EL (cell line): ENCODE measurements at regions not wholly inside any gene's neighbourhood (a gene's known extent, or its start where the extent isn't known, plus 50 kb on each side); places are given as distances from the start of the nearest gene placed in this dataset.

Experiments used
- DNase-seq: peaks from one replicate; pipeline ENCODE4 v3.0.0-alpha.2; 2016

DNA sequence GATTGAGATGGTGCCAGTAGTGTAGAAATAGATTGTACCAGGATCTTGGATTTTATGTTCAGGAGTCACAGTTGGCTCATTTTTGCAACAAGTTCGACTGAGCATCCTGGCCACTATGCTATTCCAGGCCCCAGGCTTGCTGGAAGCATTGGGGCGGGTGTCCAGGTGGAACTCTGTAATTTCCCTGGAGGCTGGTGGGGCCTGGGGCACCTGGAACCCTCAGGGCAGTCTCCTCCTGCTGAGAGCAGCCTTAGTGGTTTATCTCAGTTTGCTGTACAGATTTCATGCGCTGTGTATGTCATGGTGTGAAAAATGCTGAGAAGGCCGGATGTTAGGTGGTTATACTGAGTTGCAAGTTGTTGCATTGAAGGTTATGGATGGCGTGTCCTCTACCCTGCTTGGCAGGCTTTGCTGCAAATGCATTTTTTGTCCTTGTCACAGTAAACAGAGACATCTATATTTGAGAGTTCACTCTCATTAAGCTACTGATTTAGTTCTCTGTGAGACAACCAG lies 135.1 kb upstream of the MYLIP start:
- DNase-seq, result no peak

DNA sequence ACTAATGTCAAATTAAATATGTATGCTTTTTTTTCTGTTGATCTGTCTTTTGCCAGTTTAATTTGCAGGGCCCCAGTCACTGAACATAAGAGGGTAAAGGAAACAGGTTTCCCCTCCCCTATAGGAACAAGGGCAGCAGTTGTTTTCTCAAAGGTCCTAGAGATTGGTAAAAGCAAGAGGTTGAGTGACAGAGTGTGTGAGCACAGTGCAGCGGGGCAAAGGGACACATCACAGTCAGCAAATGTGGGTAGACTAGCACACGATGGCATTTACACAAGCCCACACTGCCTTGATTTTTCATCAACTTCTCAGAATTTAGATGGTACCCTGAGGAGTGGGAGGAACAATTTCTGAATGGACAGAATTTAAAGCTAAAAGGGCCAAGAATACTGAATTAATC lies 138.7 kb upstream of the MYLIP start:
- no peak for DNase-seq

DNA sequence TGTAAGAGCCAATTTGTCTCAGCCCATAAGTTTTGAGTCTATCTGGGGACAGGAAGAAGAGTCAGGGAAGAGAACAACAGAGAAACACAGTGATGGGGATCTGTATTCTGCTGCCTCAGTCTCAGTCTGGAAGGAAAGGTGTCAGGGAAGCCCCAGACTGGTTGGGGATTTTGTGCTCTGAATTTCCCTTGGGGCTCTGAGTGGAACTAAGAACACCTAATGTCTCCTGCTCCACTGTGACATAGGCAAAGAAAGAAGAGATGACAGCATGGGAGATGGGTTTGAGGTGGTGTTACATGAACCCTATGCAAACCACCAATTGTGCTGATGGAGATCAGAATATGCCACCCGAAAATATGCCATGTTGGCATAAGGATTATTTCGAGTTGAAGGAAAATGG lies 139.5 kb upstream of the MYLIP start:
- no peak for DNase-seq

DNA sequence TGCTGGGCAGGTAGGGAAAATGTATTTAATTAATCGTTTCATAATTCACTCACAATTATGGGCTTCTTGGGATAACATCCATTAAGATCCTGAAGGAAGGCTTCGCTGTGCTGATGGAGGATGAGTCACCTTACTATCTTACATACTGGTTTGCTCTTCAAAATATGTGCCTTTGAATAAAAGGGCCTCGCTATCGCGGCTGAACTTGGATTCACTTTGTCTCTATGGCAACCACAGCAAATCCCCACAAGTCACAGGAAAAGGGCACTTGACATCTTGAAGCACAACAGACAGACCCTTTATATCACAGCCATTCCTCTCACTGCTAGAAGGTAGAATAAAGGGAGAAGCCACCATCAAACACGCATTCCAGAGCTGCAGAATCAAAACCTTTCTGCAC lies 141.3 kb upstream of the MYLIP start:
- peak; percentile 16 for DNase-seq

DNA sequence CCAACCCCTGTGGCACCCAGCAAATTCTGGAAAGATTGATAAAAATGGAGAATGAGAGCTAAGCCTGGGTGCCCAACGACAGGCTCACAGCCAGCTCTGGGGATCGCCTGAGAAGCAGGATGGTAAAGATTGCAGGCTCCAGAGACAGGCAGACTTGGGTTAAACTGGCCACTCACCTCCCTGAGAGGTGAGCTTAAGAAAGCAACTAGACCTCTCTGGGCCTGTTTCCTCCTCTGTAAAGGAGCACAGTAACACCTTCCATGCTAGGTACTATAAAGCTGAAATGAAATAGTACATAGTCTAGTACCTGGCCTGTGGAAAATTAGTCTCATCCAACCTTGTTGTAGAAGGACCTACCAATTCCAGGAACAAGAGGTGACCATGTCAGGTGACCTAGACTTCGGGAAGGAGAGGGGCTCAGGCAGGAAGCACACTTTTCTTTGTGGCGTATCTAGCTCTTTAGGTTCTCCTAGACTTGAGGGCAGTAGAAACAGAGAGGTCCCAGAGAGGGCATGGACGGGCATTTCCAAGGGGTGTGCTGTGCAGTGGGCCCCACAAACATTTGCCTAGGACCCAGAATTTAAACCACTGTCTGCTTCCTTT lies 142.8 kb upstream of the MYLIP start:
- DNase-seq, result no peak

DNA sequence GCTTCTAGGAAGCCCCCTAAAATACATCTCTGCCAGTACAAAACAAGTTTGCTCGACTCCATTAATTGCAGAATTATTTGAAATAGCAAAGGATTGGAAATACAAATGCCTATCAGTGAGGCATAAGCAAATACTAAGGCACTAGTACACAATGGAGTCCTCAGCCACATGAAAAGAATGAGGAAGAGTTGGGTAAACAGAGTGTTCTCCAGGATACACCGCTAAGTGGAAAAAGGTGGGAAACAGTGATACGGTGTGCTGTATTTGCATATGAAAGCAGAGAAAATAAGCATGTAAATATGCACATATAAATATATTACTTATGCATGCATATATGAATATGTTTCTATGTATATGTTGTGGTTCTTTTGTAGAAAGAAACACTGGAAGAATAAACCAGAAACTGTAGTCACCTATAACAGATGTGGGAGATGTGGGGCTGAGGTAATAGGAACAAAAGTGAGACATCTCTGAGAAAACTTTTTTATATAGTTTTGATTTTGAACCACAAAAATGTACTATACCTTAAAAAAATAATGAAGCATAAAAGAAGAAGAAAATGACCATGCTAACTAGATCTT lies 143.4 kb upstream of the MYLIP start:
- DNase-seq, result no peak

DNA sequence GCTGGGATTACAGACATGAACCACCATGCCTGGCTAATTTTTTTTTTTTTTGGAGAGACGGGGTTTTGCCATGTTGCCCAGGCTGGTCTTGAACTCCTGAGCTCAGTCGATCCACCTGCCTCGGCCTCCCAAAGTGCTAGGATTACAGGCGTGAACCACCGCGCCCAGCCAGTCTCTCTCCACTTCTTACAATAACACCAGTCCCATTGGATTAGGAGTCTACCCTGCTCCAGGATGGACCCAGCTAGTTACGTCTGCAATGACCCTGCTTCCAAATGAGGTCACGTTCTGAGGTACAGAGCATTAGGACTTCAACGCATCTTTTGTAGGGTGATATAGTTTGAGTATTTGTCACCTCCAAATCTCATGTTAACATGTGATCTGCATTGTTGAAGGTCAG lies 146.9 kb upstream of the MYLIP start:
- DNase-seq, result no peak

DNA sequence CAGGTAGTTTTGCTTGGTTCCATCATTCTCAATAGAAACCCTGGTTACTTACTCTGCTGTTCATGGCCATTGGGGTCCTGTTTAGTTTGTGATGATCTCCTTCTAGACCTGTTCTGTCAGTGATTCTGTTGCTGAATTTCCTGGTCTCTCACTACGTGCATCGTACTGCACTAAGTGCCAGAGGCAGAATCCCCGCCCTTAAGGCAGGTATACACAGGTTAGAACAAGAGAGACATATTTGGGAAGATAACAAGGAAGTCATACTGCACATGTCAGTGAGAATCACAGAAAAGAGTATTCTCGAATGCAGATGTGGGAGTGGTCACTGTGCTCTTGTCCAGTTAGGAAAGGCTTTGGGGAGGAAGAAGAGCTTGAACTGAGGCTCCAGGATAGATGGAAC lies 148.1 kb upstream of the MYLIP start:
- DNase-seq, result no peak

DNA sequence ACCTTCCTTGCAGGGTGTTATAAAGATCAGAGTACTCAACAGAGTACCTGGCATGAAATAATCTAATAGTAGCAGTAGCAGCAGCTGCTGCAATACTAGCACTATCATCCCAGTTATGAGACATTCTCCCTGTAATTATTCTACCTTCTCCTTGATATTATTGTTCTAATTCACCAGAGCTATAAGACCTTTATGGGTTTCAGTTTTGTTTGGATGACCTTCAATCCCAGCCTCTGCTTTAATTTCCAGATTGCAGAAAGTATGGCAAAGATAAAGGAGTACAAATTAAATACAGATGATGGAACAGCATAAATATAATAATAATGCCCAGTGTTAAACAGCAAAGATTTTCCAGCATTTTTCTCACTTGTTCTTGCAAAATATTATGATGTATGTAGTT lies 150.5 kb upstream of the MYLIP start:
- no peak for DNase-seq

DNA sequence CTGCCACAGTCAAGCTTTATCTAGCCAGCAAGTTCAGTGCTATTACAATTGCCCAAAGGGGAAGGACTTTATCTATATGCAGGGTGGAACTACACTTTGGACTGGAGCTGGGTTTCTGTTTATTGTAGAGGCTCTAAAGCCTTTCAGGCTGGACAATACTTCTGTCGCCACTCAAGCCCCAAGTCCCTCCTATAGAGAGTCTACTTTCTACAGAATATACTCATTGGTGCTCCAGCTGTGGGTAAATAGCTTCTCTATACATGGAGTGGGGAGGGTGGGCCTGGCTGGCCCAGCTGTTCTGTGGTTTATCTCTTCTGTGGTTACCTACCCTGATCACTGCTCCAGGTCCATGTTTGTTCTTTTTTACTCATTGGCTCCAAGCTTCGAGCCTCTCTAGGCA lies 151.8 kb upstream of the MYLIP start:
- DNase-seq, result no peak

DNA sequence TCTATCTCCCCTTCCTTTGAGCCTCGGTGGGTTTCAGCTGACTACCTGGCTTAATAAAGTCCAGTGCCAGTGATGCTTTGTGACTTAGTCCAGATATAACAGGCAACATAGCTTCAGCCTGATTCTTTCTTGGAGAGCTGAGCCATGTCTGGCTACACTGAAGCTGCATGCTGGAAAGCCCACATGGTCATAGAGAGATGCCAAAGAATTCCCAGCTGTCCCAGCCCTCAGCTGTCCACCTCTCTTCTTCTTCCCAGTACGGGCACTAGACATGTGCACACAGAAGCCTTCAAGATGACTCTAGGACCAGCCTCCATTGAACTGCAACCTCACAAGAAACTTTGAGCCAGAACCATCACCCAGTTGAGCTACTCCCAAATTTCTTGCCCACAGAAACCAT lies 154.1 kb upstream of the MYLIP start:
- DNase-seq, result no peak

DNA sequence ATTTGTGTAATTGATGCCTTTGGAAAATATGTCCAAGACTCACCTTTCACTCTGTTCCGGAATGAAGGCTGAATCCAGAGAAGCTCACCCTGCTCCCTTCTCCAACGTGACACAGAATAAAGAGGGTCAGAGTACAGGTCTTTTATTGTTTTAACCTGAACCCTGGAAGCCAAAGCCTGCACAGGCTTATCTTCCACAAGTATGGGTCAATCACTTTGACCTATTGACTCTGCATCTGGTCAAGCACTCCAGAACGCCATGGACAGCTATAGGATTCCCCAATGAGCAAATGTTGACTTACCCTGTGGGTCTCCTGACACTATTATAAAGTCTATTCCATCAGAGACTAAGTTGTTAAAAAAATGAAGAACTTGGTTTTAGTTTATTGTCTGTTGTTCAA lies 158.4 kb upstream of the MYLIP start:
- DNase-seq, result no peak

DNA sequence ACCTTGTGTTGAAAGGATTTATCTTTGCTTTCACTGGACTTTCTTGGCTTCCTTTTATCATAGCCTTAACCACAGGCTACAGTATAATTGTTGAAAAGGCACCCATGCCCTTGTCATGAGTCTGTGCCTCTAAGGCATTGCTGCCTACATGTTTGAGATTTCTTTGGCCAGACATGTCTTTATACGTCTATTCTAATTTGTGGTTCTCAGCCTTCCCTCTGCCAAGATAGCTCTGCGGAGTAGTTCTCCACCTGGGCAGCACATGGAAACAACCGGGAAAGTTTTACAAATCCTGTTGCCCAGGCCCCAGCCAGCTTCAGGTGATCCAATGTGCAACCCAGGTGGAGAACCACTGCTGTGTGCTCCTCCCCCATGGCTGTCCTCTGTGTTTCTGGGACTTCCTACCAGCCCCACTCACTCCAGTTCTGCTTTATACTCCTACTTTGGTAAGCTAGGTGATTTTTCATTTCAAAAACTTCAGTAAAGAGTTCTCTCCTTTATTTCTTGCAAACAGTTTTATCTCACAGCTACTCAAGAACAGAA lies 159.6 kb upstream of the MYLIP start:
- peak; percentile 70 for DNase-seq

DNA sequence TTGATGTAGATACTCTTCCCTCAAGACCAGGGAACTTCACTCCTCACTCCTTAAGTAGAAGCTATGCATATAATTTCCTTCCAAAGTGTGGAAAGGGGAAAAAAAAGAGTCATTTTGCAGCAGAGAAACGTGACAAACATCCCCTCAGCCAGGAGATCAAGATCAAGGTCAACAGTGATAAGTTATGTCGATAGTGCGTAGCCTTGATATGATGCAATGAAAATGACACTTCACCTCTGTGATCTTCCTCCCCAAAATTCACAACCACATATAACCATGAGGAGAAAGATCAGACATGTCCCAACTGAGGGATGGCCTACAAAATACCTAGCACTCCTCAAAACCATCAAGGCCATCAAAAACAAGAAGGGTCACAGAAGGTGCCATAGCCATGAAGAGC lies 160.4 kb upstream of the MYLIP start:
- DNase-seq, result no peak

DNA sequence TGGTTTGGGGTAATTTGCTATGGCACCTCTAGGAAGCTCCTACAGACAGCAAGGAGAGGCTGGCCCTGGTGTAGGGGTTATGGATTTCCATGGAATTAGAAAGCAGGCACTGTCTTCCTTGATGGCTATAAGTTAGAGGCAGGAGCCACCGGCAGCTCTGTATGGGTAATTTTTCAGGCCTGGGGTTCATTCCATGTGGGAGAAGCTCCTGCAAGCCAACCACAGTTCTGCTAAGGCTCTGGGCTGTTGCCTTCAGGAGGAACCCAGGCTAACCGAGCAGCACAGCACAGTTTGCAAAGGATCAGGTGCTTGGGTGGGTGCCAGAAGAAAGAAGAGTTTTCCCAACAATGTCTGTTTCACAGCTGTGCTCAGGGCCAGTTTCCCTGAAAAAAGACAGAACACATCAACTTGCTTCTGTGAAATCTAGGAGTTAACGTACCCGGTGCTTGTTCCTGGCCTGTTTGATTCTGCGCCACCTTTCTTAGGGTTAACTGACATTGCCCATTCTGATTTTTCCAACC lies 162.8 kb upstream of the MYLIP start:
- no peak for DNase-seq

DNA sequence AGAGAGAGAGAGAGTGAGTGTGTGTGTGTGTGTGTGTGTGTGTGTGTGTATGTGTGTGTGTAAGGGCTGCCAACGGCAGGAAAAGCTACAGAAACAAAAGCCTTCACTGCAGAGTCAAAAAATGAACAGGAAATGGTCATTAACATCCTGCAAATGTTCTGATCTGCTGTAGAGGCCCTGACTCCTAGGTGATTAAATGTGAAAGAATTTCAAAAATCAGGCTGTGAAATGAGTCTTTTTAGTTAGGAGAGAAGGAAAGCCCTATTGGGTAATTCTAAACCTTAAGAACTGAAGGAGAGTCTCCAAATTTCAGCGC lies 166.5 kb upstream of the MYLIP start:
- peak; percentile 91 for DNase-seq

DNA sequence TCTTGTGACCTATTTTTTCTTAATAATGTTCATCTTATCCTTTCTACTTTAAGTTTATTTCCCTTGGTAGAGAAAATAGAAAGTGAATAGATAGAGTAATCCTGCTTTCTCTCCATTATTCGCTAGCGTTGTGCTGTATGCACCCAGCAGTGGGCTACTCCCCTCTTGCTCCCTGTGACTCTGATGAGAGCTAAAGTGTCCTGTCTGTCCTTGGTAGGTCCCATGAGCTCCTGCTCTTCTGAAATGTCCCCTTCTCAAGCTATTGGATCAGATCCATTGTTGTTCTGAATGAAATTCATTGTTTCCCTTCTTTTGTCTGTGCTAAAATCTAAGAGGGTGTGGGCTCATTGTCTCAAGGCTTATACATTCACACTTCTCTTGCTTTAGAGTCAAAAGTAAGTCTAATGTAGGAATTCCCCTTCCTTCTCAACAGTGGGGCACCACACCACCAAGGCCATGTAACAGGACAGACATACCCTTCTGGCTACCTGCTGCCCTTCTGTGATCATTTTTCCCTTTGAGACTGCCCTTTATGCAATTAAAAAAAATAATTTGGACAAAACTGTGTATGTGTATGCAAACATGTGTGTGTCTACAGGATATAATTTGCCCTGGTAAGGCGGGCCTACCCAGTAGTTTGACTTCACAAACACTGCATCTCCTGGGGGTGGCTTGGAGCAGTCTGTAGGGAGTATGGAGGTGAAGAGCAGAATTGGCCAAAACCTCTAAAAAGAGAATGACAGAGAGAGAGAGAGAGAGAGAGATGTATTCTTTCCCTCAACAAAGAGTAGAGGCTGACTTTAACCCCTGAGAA lies 167.0 kb upstream of the MYLIP start:
- DNase-seq, result no peak

DNA sequence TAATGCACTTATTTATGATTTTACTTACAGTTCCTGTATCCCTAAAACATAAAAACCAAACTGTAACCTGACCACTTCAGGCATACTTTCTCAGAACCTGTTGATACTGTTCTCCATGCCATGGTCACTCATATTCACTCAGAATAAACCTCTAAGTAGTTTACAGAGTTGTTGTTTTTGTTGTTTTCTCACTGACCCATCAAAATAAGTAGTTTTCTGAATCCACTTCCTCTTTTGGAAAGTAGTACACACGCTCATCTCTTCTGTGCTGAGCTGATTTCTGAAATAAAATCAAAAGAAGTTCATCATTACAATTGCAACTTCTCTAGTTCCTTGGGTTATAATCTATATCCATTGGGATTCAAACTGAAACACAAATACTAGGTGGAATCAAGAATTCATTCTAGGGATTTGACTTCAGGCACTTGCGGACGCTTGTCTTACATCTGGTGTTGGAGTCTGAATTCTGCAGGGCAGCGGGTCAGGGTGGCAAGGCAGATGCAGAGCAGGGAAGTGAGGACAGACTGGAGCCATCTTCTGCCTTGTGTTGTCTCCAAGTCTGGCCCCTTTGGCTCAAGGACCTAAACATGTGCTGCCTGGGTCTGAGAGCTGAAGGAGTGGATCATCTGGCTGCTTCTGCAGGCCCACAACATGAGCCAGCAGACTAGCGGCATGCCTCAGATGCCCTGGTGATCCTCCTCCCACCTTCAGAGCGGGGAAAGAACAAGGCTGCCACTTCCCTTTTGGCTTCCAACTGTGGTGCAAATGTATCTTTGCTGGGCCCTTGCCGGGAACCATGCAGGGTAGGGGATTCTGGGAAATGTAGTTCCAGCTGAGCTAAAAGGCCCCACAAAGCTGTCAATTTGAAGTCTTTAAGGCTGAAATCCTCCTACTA lies 167.9 kb upstream of the MYLIP start:
- no peak for DNase-seq

DNA sequence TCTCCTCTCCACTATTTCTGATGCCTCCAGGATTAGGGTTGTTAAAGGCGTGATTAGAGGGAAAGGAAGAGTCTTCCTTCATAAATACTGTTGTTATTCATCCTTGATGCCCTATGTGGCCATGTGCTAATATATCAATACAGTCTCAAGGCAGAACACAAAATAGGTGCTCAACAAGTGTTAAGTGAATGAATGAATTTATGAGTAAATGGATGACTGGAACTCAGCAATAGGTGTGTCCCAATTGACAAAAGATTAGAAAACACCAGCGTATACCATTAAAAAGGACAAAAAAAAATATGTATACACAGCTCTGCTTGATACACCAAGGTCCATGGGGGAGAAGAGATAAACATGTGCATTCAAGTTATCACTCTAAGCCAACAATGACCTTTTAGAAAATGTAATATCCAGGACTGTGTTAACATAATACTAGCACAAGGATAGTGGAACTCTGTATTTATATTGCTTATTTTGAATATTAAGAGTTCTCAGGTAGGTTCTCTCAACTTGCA lies 171.2 kb upstream of the MYLIP start:
- no peak for DNase-seq

DNA sequence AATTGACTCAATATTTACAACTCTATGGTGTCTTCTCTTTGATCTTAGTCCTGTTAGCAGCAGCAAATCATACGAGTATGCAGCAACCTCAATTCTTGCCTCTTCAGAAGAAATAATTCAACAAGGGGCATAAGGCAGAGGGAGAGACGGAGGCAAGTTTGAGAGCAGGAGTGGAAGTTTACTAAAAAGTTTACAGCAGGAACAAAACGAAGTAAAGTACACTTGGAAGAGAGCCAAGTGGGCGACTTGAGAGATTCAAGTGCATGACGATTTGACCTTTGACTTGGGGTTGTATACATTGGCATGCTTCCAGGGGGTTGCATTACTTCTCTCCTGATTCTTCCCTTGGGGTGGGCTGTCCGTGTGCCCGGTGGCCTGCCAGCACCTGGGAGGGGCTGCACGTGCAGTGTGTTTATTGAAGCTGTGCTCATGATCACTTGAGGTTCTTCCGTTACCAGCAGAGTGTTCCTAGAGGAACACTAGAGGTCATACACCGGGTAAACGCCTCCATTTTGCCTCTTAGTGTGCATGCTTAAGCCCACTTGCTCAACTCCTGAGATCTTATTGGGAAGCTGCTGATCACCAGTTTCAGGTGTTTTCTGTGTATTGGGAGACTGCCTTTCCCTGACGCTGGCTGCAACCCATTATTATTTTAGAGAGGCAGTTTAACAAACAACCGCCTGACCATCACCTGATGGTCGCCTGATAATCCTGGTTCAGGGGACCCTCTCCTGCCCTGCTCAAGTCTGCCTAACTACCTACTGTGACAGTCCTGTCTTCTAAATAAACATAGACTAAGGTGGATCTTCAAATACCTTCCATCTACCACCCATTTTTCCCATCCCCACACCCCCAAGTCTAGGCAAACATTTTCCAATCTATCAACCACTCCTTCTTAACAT lies 172.4 kb upstream of the MYLIP start:
- DNase-seq, result no peak

DNA sequence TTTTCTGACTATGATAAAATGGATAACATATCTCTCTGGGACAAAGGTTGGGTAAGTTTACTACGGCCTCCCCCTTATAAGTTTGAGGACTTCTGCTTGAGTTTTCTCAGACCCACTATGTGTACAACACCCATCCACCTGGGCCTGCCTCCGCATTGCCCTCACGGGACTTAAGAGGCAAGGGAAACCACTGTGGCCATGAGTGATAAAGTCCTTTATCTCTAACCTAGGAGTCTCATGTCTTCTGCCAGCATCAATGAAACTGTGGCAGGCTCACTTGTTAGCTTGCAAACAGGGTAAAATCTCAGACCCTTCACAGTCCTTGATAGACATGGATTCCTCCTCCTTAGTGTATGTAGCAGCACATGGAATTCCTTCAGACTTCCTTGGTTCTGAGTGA lies 173.4 kb upstream of the MYLIP start:
- DNase-seq, result no peak
